Astrocyte (in vitro differentiated cells and primary cell): ENCODE measurements at regions not wholly inside any gene's neighbourhood (a gene's known extent, or its start where the extent isn't known, plus 50 kb on each side); places are given as distances from the start of the nearest gene placed in this dataset.

Experiments
- DNase-seq: peaks from one replicate; pipeline ENCODE4 v3.0.0-alpha.2; 2010; ENCODE audit warnings: low read depth
- FAIRE-seq: peaks from 2 replicates; lab custom pipeline; 2011; peaks lifted over from hg19 to GRCh38; lab: Jason Lieb, UNC
- H2AFZ ChIP-seq: 2 replicates; pipeline ENCODE4 v1.6.0; 2012; ENCODE audit warnings: low read depth, low read length, inconsistent platforms
- H3K27ac ChIP-seq: 2 replicates; pipeline ENCODE4 v1.5.1; 2011; ENCODE audit warnings: low read depth, low read length, inconsistent platforms
- H3K27me3 ChIP-seq: 2 replicates; pipeline ENCODE4 v1.6.0; 2011; ENCODE audit warnings: low read length, inconsistent platforms; ENCODE audit not compliant: insufficient read depth
- H3K36me3 ChIP-seq: 2 replicates; pipeline ENCODE4 v1.5.1; 2011; ENCODE audit warnings: low read length, inconsistent platforms; ENCODE audit not compliant: insufficient read depth
- H3K4me1 ChIP-seq: 2 replicates; pipeline ENCODE4 v1.5.1; 2011; ENCODE audit warnings: low read length, inconsistent platforms; ENCODE audit not compliant: insufficient read depth
- H3K4me2 ChIP-seq: 2 replicates; pipeline ENCODE4 v1.6.0; 2012; ENCODE audit warnings: low read length, inconsistent platforms
- H3K4me3 ChIP-seq: 2 replicates; pipeline ENCODE4 v1.5.1; 2011; ENCODE audit warnings: low read depth, mild to moderate bottlenecking, low read length, inconsistent platforms; ENCODE audit not compliant: insufficient read depth
- H3K79me2 ChIP-seq: 2 replicates; pipeline ENCODE4 v1.6.0; 2012; ENCODE audit warnings: mild to moderate bottlenecking, low read length, inconsistent platforms; ENCODE audit not compliant: insufficient read depth
- H3K9ac ChIP-seq: 2 replicates; pipeline ENCODE4 v1.6.0; 2012; ENCODE audit warnings: mild to moderate bottlenecking, low read length, inconsistent platforms
- H3K9me3 ChIP-seq: 2 replicates; pipeline ENCODE4 v1.5.1; 2012; ENCODE audit warnings: low read depth, mild to moderate bottlenecking, low read length, inconsistent platforms; ENCODE audit not compliant: insufficient read depth
- H4K20me1 ChIP-seq: 2 replicates; pipeline ENCODE4 v1.6.0; 2012; ENCODE audit warnings: low read length, inconsistent platforms; ENCODE audit not compliant: insufficient read depth
- H3K27ac Mint-ChIP-seq: one replicate; pipeline ENCODE4 v1.8.0; 2021; ENCODE audit warnings: mild to moderate bottlenecking, mixed read lengths; ENCODE audit not compliant: unreplicated experiment
- H3K27me3 Mint-ChIP-seq: one replicate; pipeline ENCODE4 v1.8.0; 2021; ENCODE audit warnings: low read depth, mixed read lengths; ENCODE audit not compliant: unreplicated experiment
- H3K36me3 Mint-ChIP-seq: one replicate; pipeline ENCODE4 v1.8.0; 2021; ENCODE audit warnings: low read depth, mixed read lengths; ENCODE audit not compliant: unreplicated experiment
- H3K4me1 Mint-ChIP-seq: one replicate; pipeline ENCODE4 v1.8.0; 2021; ENCODE audit warnings: low read depth, mixed read lengths; ENCODE audit not compliant: unreplicated experiment
- H3K4me3 Mint-ChIP-seq: one replicate; pipeline ENCODE4 v1.8.0; 2021; ENCODE audit warnings: mild to moderate bottlenecking, moderate library complexity, mixed read lengths; ENCODE audit not compliant: unreplicated experiment
- H3K9me3 Mint-ChIP-seq: one replicate; pipeline ENCODE4 v1.8.0; 2021; ENCODE audit warnings: mild to moderate bottlenecking, mixed read lengths; ENCODE audit not compliant: unreplicated experiment
- EZH2 ChIP-seq: IDR thresholded peaks from 2 replicates; pipeline ENCODE4 v1.6.1; 2012; ENCODE audit warnings: mild to moderate bottlenecking, low read length, inconsistent platforms; ENCODE audit not compliant: insufficient read depth
- TF ChIP-seq, protein P1 (sequence below): IDR thresholded peaks from 2 replicates; pipeline ENCODE4 v1.5.1; 2011; ENCODE audit warnings: low read depth, mild to moderate bottlenecking, inconsistent platforms, low read length, moderate library complexity; ENCODE audit not compliant: insufficient read depth

DNA sequence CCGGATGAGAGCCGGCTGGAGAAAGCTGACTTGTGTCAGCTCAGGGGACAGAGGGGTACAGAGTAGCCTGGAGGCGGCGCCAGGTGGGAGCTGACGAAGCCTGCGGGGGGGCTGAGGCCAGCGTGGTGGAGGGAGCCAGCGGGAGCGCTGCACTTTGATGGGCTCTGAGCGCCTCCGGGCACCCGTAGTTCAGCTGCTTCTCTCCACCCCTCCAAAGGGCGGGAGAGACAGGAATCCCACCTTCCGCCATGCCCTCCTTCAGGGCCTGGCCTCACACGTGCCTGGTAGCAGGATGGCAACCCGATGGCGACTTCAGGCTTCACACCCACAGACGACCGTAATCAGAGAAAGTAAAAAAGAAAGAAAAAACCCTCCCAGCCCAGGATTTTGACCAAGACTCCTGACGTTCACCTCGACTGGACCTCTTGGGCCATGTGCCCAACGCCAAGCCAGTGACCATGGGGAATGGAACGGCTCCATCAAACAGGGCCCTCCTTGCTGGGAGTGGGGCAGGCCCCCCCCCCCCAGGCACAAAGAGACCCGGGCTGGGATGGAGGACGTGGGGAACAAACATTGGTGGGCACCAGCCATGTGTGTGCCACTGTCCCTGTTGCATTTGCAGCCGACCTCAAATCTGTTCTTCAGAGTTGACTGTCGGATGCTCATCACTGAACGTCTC is 60.7 kb upstream of the ASAP2 start:
- no peaks in the 10 kb centered on the region for H3K9me3 ChIP-seq
- Mint-ChIP-seq H3K4me3 (no peak overlapping the region), H3K27ac (no peak overlapping the region), H3K27me3 (peaks cover 15% of the 10 kb centered on the region), H3K36me3 (no peaks in the 10 kb centered on the region), H3K4me1 (peaks cover 20% of the 10 kb centered on the region), H3K9me3 (peaks cover 3% of the 10 kb centered on the region)
- TF ChIP-seq, protein P1, sequence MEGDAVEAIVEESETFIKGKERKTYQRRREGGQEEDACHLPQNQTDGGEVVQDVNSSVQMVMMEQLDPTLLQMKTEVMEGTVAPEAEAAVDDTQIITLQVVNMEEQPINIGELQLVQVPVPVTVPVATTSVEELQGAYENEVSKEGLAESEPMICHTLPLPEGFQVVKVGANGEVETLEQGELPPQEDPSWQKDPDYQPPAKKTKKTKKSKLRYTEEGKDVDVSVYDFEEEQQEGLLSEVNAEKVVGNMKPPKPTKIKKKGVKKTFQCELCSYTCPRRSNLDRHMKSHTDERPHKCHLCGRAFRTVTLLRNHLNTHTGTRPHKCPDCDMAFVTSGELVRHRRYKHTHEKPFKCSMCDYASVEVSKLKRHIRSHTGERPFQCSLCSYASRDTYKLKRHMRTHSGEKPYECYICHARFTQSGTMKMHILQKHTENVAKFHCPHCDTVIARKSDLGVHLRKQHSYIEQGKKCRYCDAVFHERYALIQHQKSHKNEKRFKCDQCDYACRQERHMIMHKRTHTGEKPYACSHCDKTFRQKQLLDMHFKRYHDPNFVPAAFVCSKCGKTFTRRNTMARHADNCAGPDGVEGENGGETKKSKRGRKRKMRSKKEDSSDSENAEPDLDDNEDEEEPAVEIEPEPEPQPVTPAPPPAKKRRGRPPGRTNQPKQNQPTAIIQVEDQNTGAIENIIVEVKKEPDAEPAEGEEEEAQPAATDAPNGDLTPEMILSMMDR, result no peak
- no peak for TF ChIP-seq EZH2
- H4K20me1 ChIP-seq, result no peaks in the 10 kb centered on the region
- DNase-seq (no peak), FAIRE-seq (no peak)
- H2AFZ ChIP-seq, result no peak overlapping the region
- no peak overlapping the region for H3K4me3 ChIP-seq
- no peaks in the 10 kb centered on the region for H3K27me3 ChIP-seq
- no peak overlapping the region for H3K9ac ChIP-seq
- no peak overlapping the region for H3K27ac ChIP-seq
- H3K4me2 ChIP-seq, result no peak overlapping the region
- peaks cover 16% of the 10 kb centered on the region for H3K4me1 ChIP-seq
- no peaks in the 10 kb centered on the region for H3K36me3 ChIP-seq
- no peaks in the 10 kb centered on the region for H3K79me2 ChIP-seq

DNA sequence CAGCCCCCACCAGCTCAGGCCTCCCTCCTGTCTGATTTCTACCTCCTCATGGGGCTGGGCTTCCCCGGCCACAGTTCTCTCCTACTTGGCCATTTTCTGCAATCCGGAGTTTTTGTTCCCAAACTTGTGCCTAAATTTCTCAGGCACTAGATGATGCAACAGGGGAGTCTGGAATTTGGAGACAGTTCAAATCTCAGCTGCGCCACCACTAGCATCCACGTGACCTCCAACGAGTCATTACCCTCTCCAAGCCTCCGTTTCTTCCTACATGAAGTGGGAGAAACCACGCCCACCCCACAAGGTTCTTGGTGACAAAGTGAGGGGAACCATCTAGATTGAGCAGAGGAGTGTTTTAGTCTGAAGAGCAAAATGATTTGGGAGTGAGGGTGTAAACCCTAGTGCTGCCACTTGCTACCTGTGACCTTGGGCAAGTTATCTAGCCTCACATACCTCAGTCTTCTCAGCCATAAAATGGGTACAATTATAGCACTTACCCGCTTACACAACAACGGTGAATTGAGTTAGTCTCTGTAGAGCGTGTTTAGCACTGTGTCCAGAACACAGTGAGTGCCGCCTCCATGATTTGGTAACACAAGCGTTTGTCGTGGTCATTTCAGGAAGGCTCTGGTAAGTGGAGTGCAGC is 61.4 kb upstream of the ASAP2 start:
- Histone ChIP-seq H3K79me2 (no peaks in the 10 kb centered on the region), H3K9me3 (no peaks in the 10 kb centered on the region), H3K27me3 (no peaks in the 10 kb centered on the region), H3K4me3 (no peak overlapping the region), H4K20me1 (no peaks in the 10 kb centered on the region), H3K4me2 (no peak overlapping the region), H2AFZ (peak overlapping the region; percentile 9), H3K36me3 (no peaks in the 10 kb centered on the region), H3K4me1 (peaks cover 16% of the 10 kb centered on the region), H3K27ac (no peak overlapping the region), H3K9ac (no peak overlapping the region)
- peaks cover 3% of the 10 kb centered on the region for H3K9me3 Mint-ChIP-seq
- peaks cover 22% of the 10 kb centered on the region for H3K4me1 Mint-ChIP-seq
- FAIRE-seq (peak; percentile 50), DNase-seq (peak; percentile 58)
- peaks cover 15% of the 10 kb centered on the region for H3K27me3 Mint-ChIP-seq
- no peaks in the 10 kb centered on the region for H3K36me3 Mint-ChIP-seq
- H3K27ac Mint-ChIP-seq, result peak overlapping the region; percentile 81
- no peak overlapping the region for H3K4me3 Mint-ChIP-seq
- TF ChIP-seq, protein P1, result no peak
- no peak for TF ChIP-seq EZH2

DNA sequence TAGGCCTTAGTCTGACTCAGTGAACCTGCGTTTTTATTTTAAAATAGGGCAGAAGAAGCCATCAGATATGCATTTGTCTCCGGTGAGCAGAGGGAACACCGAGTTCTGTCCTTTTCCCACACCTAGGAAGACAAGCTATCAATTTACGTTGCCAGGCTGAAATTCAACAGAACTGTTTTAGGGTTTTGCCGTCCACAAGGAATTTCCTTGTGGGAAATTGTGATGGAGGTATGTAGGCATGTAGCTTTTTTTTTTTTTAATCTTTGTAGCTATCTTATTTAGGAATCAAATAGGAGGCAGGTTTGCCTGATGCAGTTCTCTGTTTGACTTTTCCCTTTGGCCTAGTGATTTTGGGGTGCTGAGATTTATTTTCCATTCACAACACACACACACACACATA is 62.0 kb upstream of the ASAP2 start:
- peaks cover 16% of the 10 kb centered on the region for H3K4me1 ChIP-seq
- H2AFZ ChIP-seq, result no peak overlapping the region
- H4K20me1 ChIP-seq, result no peaks in the 10 kb centered on the region
- peaks cover 3% of the 10 kb centered on the region for H3K9me3 Mint-ChIP-seq
- no peak overlapping the region for H3K4me3 ChIP-seq
- no peaks in the 10 kb centered on the region for H3K27me3 ChIP-seq
- no peak for FAIRE-seq
- DNase-seq, result peak; percentile 66
- H3K4me1 Mint-ChIP-seq, result peaks cover 22% of the 10 kb centered on the region
- H3K9me3 ChIP-seq, result no peaks in the 10 kb centered on the region
- no peak for TF ChIP-seq EZH2
- TF ChIP-seq, protein P1, result no peak
- no peaks in the 10 kb centered on the region for H3K36me3 ChIP-seq
- H3K4me2 ChIP-seq, result no peak overlapping the region
- H3K9ac ChIP-seq, result no peak overlapping the region
- peak overlapping the region; percentile 81 for H3K27ac Mint-ChIP-seq
- no peaks in the 10 kb centered on the region for H3K36me3 Mint-ChIP-seq
- peaks cover 10% of the 10 kb centered on the region for H3K27me3 Mint-ChIP-seq
- no peak overlapping the region for H3K4me3 Mint-ChIP-seq
- H3K27ac ChIP-seq, result no peak overlapping the region
- H3K79me2 ChIP-seq, result no peaks in the 10 kb centered on the region
